Endothelial cell (in vitro differentiated cells): ENCODE measurements at regions not wholly inside any gene's neighbourhood (a gene's known extent, or its start where the extent isn't known, plus 50 kb on each side); places are given as distances from the start of the nearest gene placed in this dataset.

Experiments
- DNase-seq: peaks from one replicate; pipeline ENCODE4 v3.0.0; 2021; ENCODE audit warnings: low spot score
- H3K27ac Mint-ChIP-seq: one replicate; pipeline ENCODE4 v1.8.0; 2021; ENCODE audit warnings: mixed read lengths, inconsistent platforms; ENCODE audit not compliant: unreplicated experiment
- H3K27me3 Mint-ChIP-seq: one replicate; pipeline ENCODE4 v1.8.0; 2021; ENCODE audit warnings: mild to moderate bottlenecking, moderate library complexity, mixed read lengths, inconsistent platforms; ENCODE audit not compliant: unreplicated experiment
- H3K36me3 Mint-ChIP-seq: one replicate; pipeline ENCODE4 v1.8.0; 2021; ENCODE audit warnings: mild to moderate bottlenecking, low read depth, mixed read lengths, inconsistent platforms; ENCODE audit not compliant: unreplicated experiment
- H3K4me1 Mint-ChIP-seq: one replicate; pipeline ENCODE4 v1.8.0; 2021; ENCODE audit warnings: mild to moderate bottlenecking, mixed read lengths, inconsistent platforms; ENCODE audit not compliant: unreplicated experiment
- H3K4me3 Mint-ChIP-seq: one replicate; pipeline ENCODE4 v1.8.0; 2021; ENCODE audit warnings: mild to moderate bottlenecking, mixed read lengths, inconsistent platforms; ENCODE audit not compliant: unreplicated experiment
- H3K9me3 Mint-ChIP-seq: one replicate; pipeline ENCODE4 v1.8.0; 2021; ENCODE audit warnings: mixed read lengths, inconsistent platforms; ENCODE audit not compliant: unreplicated experiment
- CTCF ChIP-seq: fragments of 200-600 bp; sonication (generic); IDR thresholded peaks from one replicate; pipeline ENCODE4 v1.5.0; 2021; ENCODE audit warnings: antibody characterized with exemption; ENCODE audit not compliant: unreplicated experiment

GRCh38 chr2:10209406-10209935 is 86.9 kb downstream of the RRM2 start:
- peaks cover 8% of the 10 kb centered on the region for H3K4me1 Mint-ChIP-seq
- DNase-seq, result no peak
- peaks cover 7% of the 10 kb centered on the region for H3K27me3 Mint-ChIP-seq
- no peak for TF ChIP-seq CTCF
- H3K36me3 Mint-ChIP-seq, result no peaks in the 10 kb centered on the region
- no peaks in the 10 kb centered on the region for H3K9me3 Mint-ChIP-seq
- no peak overlapping the region for H3K4me3 Mint-ChIP-seq
- no peak overlapping the region for H3K27ac Mint-ChIP-seq

- TF ChIP-seq CTCF, result no peak
- Mint-ChIP-seq H3K9me3 (no peaks in the 10 kb centered on the region), H3K4me3 (no peak overlapping the region), H3K36me3 (no peaks in the 10 kb centered on the region), H3K27ac (no peak overlapping the region), H3K4me1 (peaks cover 8% of the 10 kb centered on the region), H3K27me3 (peaks cover 7% of the 10 kb centered on the region)
- no peak for DNase-seq
Measured at GRCh38 chr2:10210336-10210735, 87.8 kb downstream of the RRM2 start.

- Mint-ChIP-seq H3K9me3 (no peaks in the 10 kb centered on the region), H3K4me3 (no peak overlapping the region), H3K27ac (no peak overlapping the region), H3K36me3 (no peaks in the 10 kb centered on the region), H3K4me1 (peaks cover 11% of the 10 kb centered on the region), H3K27me3 (peaks cover 7% of the 10 kb centered on the region)
- DNase-seq, result no peak
- TF ChIP-seq CTCF, result no peak
Measured at GRCh38 chr2:10211844-10212422, 89.4 kb downstream of the RRM2 start.

GRCh38 chr2:10212827-10213226 is 89.9 kb upstream of the HPCAL1 start:
- no peak for DNase-seq
- peaks cover 7% of the 10 kb centered on the region for H3K27me3 Mint-ChIP-seq
- H3K27ac Mint-ChIP-seq, result peak overlapping the region; percentile 24
- peaks cover 11% of the 10 kb centered on the region for H3K4me1 Mint-ChIP-seq
- H3K9me3 Mint-ChIP-seq, result no peaks in the 10 kb centered on the region
- H3K4me3 Mint-ChIP-seq, result no peak overlapping the region
- no peaks in the 10 kb centered on the region for H3K36me3 Mint-ChIP-seq
- no peak for TF ChIP-seq CTCF

- Mint-ChIP-seq H3K9me3 (no peaks in the 10 kb centered on the region), H3K27ac (no peak overlapping the region), H3K36me3 (no peaks in the 10 kb centered on the region), H3K4me3 (no peak overlapping the region), H3K4me1 (peaks cover 11% of the 10 kb centered on the region), H3K27me3 (peaks cover 7% of the 10 kb centered on the region)
- TF ChIP-seq CTCF, result no peak
- DNase-seq, result no peak
Measured at GRCh38 chr2:10214179-10214578, 88.5 kb upstream of the HPCAL1 start.
